GM21381 (cell line): ENCODE measurements at regions not wholly inside any gene's neighbourhood (a gene's known extent, or its start where the extent isn't known, plus 50 kb on each side); places are given as distances from the start of the nearest gene placed in this dataset.

Experiments used
- ATAC-seq: cut with Tn5 transposase; IDR thresholded peaks from one replicate; pipeline ENCODE4 v1.9.1; 2021; ENCODE audit warnings: mild to moderate bottlenecking, moderate library complexity; ENCODE audit not compliant: unreplicated experiment

GRCh38 chr12:68505970-68506369, 104.7 kb upstream of the RAP1B start:
- no peak for ATAC-seq

- no peak for ATAC-seq
These were observed 104.1 kb upstream of the RAP1B start for GRCh38 chr12:68506619-68507018.

GRCh38 chr12:68507657-68508056, 103.0 kb upstream of the RAP1B start:
- no peak for ATAC-seq

GRCh38 chr12:68508576-68508975, 102.1 kb upstream of the RAP1B start:
- no peak for ATAC-seq

- no peak for ATAC-seq
These were observed 101.5 kb upstream of the RAP1B start for GRCh38 chr12:68509242-68509641.

- ATAC-seq, result no peak
These were observed 100.3 kb upstream of the RAP1B start for GRCh38 chr12:68510397-68510796.

- ATAC-seq, result no peak
These were observed 95.8 kb upstream of the RAP1B start for GRCh38 chr12:68514807-68515411.

GRCh38 chr12:68515793-68516192, 94.9 kb upstream of the RAP1B start:
- no peak for ATAC-seq

- no peak for ATAC-seq
These were observed 89.3 kb upstream of the RAP1B start for GRCh38 chr12:68521321-68521839.

GRCh38 chr12:68521848-68522502, 88.7 kb upstream of the RAP1B start:
- ATAC-seq, result no peak

- no peak for ATAC-seq
These were observed 81.2 kb upstream of the RAP1B start for GRCh38 chr12:68529466-68529865.

- ATAC-seq, result no peak
These were observed 80.8 kb upstream of the RAP1B start for GRCh38 chr12:68529869-68530268.

GRCh38 chr12:68530299-68530698, 80.4 kb upstream of the RAP1B start:
- ATAC-seq, result no peak

- no peak for ATAC-seq
These were observed 79.7 kb upstream of the RAP1B start for GRCh38 chr12:68530965-68531364.

- no peak for ATAC-seq
These were observed 78.4 kb upstream of the RAP1B start for GRCh38 chr12:68532204-68532886.

- no peak for ATAC-seq
These were observed 77.8 kb upstream of the RAP1B start for GRCh38 chr12:68532887-68533248.

GRCh38 chr12:68534108-68534507, 76.6 kb upstream of the RAP1B start:
- ATAC-seq, result no peak

GRCh38 chr12:68536885-68537485, 73.7 kb upstream of the RAP1B start:
- no peak for ATAC-seq

- ATAC-seq, result no peak
These were observed 73.1 kb upstream of the RAP1B start for GRCh38 chr12:68537571-68537970.

GRCh38 chr12:68538726-68539614, 71.7 kb upstream of the RAP1B start:
- ATAC-seq, result peak; percentile 61

GRCh38 chr12:68539615-68539952, 71.1 kb upstream of the RAP1B start:
- ATAC-seq, result no peak
